B cell (primary cell): ENCODE measurements at regions not wholly inside any gene's neighbourhood (a gene's known extent, or its start where the extent isn't known, plus 50 kb on each side); places are given as distances from the start of the nearest gene placed in this dataset.

Source experiments
- ATAC-seq: fragments of 200-7000 bp; cut with Tn5 transposase; one replicate; pipeline ENCODE4 v1.10.0; 2021; ENCODE audit warnings: low read depth, mild to moderate bottlenecking, moderate number of reproducible peaks, moderate library complexity
- CTCF ChIA-PET: fragments of 350-600 bp; sonication (Branson Sonifier 250); formaldehyde crosslinking; loops from one replicate; lab custom pipeline; 2021; ENCODE audit warnings: antibody characterized with exemption, inconsistent platforms; lab: Charles Lee
- POLR2A ChIA-PET: fragments of 350-600 bp; sonication (Branson Sonifier 250); formaldehyde crosslinking; loops from one replicate; lab custom pipeline; 2021; ENCODE audit warnings: antibody characterized with exemption; lab: Charles Lee
- DNase-seq: peaks from one replicate; pipeline ENCODE4 v3.0.0; 2013
- H2AFZ ChIP-seq: 2 replicates; pipeline ENCODE4 v1.6.1; 2012; ENCODE audit warnings: mild to moderate bottlenecking, low read depth, low read length; ENCODE audit not compliant: insufficient read depth, poor library complexity, severe bottlenecking
- H3K27ac ChIP-seq, 2 donors: 1 replicate in 1 of 2; 2 replicates in 1 of 2; pipeline ENCODE4 v1.5.1; 2012 to 2013; ENCODE audit warnings: low read length in 2 of 2, mild to moderate bottlenecking in 2 of 2, moderate library complexity in 1 of 2
- H3K27me3 ChIP-seq, 4 experiments: fragments of 200-600 bp in 1 of 4; sonication (generic) in 1 of 4; replicated peaks in 1 of 4; 1 replicate in 2 of 4; 2 replicates in 2 of 4; pipeline versions ENCODE4 v1.6.1 to v1.7.0; 2013 to 2016; ENCODE audit warnings: low read length in 3 of 4, mild to moderate bottlenecking in 2 of 4, mixed read lengths in 1 of 4, moderate library complexity in 1 of 4; ENCODE audit not compliant: insufficient read depth in 4 of 4, control insufficient read depth in 3 of 4; ENCODE audit errors: control extremely low read depth in 1 of 4
- H3K36me3 ChIP-seq, 2 experiments: replicated peaks in 1 of 2; 1 replicate in 1 of 2; 2 replicates in 1 of 2; pipeline versions ENCODE4 v1.6.1 to v1.7.1; 2013; ENCODE audit warnings: low read length in 1 of 2; ENCODE audit not compliant: insufficient read depth in 2 of 2, control insufficient read depth in 1 of 2; ENCODE audit errors: control extremely low read depth in 1 of 2, extremely low read depth in 1 of 2
- H3K4me1 ChIP-seq, 2 donors: fragments of 200-600 bp in 1 of 2; sonication (generic) in 1 of 2; 1 replicate in 1 of 2; 2 replicates in 1 of 2; pipeline versions ENCODE4 v1.5.1 to v1.6.1; 2013 to 2017; ENCODE audit warnings: low read length in 2 of 2; ENCODE audit not compliant: control insufficient read depth in 2 of 2, insufficient read depth in 2 of 2
- H3K4me2 ChIP-seq: replicated peaks from 2 replicates; pipeline ENCODE3; 2012; ENCODE audit warnings: mild to moderate bottlenecking, low read depth, low read length; ENCODE audit not compliant: poor library complexity, severe bottlenecking
- H3K4me3 ChIP-seq, 5 experiments: fragments of 200-600 bp in 1 of 5; sonication (generic) in 1 of 5; 1 replicate in 3 of 5; 2 replicates in 2 of 5; pipeline versions ENCODE4 v1.5.1 to v1.7.0; 2011 to 2016; ENCODE audit warnings: low read length in 4 of 5, mild to moderate bottlenecking in 4 of 5, low read depth in 2 of 5, control low read depth in 1 of 5, moderate library complexity in 1 of 5; ENCODE audit not compliant: insufficient read depth in 1 of 5; ENCODE audit errors: control extremely low read depth in 1 of 5, extremely low read depth in 1 of 5
- H3K79me2 ChIP-seq: fragments of 200-600 bp; sonication (generic); one replicate; pipeline ENCODE4 v1.6.0; 2016; ENCODE audit warnings: low read length; ENCODE audit not compliant: control insufficient read depth, insufficient read depth
- H3K9ac ChIP-seq: fragments of 200-600 bp; sonication (generic); 2 replicates; pipeline ENCODE4 v1.6.1; 2017; ENCODE audit warnings: mild to moderate bottlenecking, low read length, moderate library complexity
- H3K9me3 ChIP-seq, 3 donors: one replicate each; pipeline versions ENCODE4 v1.6.1 to v1.7.1; 2013; ENCODE audit warnings: low read length in 2 of 3; ENCODE audit not compliant: control insufficient read depth in 2 of 3, insufficient read depth in 1 of 3; ENCODE audit errors: control extremely low read depth in 1 of 3
- H4K20me1 ChIP-seq: 2 replicates; pipeline ENCODE4 v1.6.0; 2012; ENCODE audit warnings: mild to moderate bottlenecking, low read length; ENCODE audit not compliant: insufficient read depth, control insufficient read depth, poor library complexity, severe bottlenecking
- H3K27ac Mint-ChIP-seq: one replicate; pipeline ENCODE4 v1.8.0; 2021; ENCODE audit warnings: mixed read lengths
- H3K27me3 Mint-ChIP-seq: one replicate; pipeline ENCODE4 v1.8.0; 2021; ENCODE audit warnings: mixed read lengths
- H3K4me1 Mint-ChIP-seq: one replicate; pipeline ENCODE4 v1.8.0; 2021; ENCODE audit warnings: mixed read lengths
- H3K4me3 Mint-ChIP-seq: one replicate; pipeline ENCODE4 v1.8.0; 2021; ENCODE audit warnings: mixed read lengths
- H3K9me3 Mint-ChIP-seq: one replicate; pipeline ENCODE4 v1.8.0; 2022; ENCODE audit warnings: mixed read lengths; ENCODE audit not compliant: insufficient read depth
- CTCF ChIP-seq: fragments of 200-600 bp; IDR thresholded peaks from one replicate; pipeline ENCODE4 v1.8.0; 2022; ENCODE audit warnings: antibody characterized with exemption, mild to moderate bottlenecking
- EZH2 ChIP-seq: IDR thresholded peaks from 2 replicates; pipeline ENCODE4 v1.6.1; 2012; ENCODE audit warnings: borderline replicate concordance, low read depth, mild to moderate bottlenecking, moderate library complexity, low read length; ENCODE audit not compliant: insufficient read depth, poor library complexity, severe bottlenecking
- WGBS: methylation state at CpG from one replicate; pipeline ENCODE4 v1.1.5; 2013; ENCODE audit warnings: missing lambda C conversion rate; ENCODE audit not compliant: insufficient coverage; 5-methylcytosine and 5-hydroxymethylcytosine counted together
- intact Hi-C: fragments of 100-400 bp; cut with micrococcal nuclease; formaldehyde crosslinking; loops from one replicate; pipeline ENCODE4 v1.10.0; 2022

- Histone ChIP-seq H3K36me3 (no peaks in the 10 kb centered on the region), H3K9ac (no peak overlapping the region), H3K27ac (no peak overlapping the region), H3K4me2 (no peak overlapping the region), H3K4me1 (no peaks in the 10 kb centered on the region), H3K27me3 (no peaks in the 10 kb centered on the region), H3K9me3 (peaks cover 0 to 14% (median 0%) of the 10 kb centered on the region in 3 donors), H3K79me2 (no peaks in the 10 kb centered on the region), H3K4me3 (no peak overlapping the region), H4K20me1 (no peaks in the 10 kb centered on the region), H2AFZ (no peak overlapping the region)
- no peaks in the 10 kb centered on the region for H3K9me3 Mint-ChIP-seq
- no peaks in the 10 kb centered on the region for H3K4me1 Mint-ChIP-seq
- intact Hi-C loops, result no loop called here
- ChIA-PET POLR2A (no interaction called here), CTCF (no interaction called here)
- TF ChIP-seq EZH2, result no peak
- no peak for TF ChIP-seq CTCF
- no peak for ATAC-seq
- no peak overlapping the region for H3K27ac Mint-ChIP-seq
- no peak for DNase-seq
- H3K27me3 Mint-ChIP-seq, result peaks cover 3% of the 10 kb centered on the region
- H3K4me3 Mint-ChIP-seq, result no peak overlapping the region
- 83% methylated on average over 2 of the region's 4 CpGs for WGBS
These were observed 93.5 kb upstream of the EGFLAM start for GRCh38 chr5:38164776-38165399.

DNA sequence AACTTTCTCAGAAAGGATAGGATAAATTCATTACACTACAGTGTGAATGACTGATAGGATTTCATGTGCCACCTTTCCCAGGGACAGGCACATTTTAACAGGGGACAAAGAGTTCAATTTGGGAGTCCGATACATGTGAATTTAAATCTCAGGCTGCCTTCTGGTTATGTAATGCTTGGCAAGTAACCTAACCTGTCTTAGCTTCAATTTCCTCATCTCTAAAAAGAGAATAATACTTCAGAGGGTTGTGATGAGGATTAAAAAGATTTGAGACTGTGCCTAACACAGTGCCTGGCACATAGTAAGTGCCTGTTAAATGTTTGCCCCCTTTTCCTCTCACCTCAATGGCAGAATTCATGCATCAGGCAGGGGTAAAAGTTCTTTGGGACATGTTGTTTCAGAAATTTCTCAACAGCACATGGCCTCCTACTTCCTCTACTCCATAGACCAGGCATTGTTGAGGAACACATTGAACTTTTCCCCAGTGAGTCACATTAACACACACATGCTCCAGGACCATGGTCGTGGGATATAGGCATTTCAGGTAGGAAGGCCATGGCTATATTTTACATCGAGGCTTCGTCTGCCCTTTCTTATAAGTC lies 94.6 kb upstream of the EGFLAM start:
- POLR2A ChIA-PET, result no interaction called here
- no peak for DNase-seq
- 62% methylated on average over 3 of the region's 4 CpGs for WGBS

More for the DNA sequence above, 94.6 kb upstream of the EGFLAM start:
- Histone ChIP-seq H3K27ac (no peak overlapping the region), H3K27me3 (no peaks in the 10 kb centered on the region), H3K4me3 (no peak overlapping the region), H3K4me1 (no peaks in the 10 kb centered on the region), H2AFZ (no peak overlapping the region), H4K20me1 (no peaks in the 10 kb centered on the region), H3K79me2 (no peaks in the 10 kb centered on the region), H3K9me3 (peaks cover 0 to 14% (median 0%) of the 10 kb centered on the region in 3 donors), H3K9ac (no peak overlapping the region), H3K36me3 (no peaks in the 10 kb centered on the region), H3K4me2 (no peak overlapping the region)
- Mint-ChIP-seq H3K4me3 (no peak overlapping the region), H3K27me3 (peaks cover 3% of the 10 kb centered on the region), H3K9me3 (no peaks in the 10 kb centered on the region), H3K27ac (no peak overlapping the region), H3K4me1 (no peaks in the 10 kb centered on the region)
- ATAC-seq, result no peak
- intact Hi-C loops, result no loop called here
- CTCF ChIA-PET, result no interaction called here
- TF ChIP-seq CTCF, result no peak
